ENCODE measurements at regions not wholly inside any gene's neighbourhood (a gene's known extent, or its start where the extent isn't known, plus 50 kb on each side); places are given as distances from the start of the nearest gene placed in this dataset.

DNA sequence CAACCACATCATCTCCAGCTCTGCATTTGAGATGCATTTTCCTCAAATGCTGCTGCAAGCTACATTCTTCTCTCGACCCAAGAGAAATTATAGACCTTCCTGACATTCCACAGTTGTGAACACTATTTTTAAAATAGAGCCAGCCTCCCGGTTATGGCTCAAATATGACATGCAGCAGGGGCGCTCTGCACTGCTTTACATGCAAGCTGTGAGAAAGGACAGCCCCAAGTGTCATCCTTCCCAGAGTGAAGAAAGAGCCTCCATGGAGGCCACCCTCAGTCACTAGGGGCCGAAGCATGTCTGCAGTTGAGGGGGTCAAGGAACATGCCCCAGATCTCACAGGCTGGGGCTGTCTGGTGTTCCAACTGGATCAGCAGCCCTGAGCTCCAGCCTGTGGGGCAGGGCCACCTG is 63.9 kb upstream of the CHST15 start:
- no peaks in the 10 kb centered on the region for H3K79me1 ChIP-seq (ENCODE audit: low read depth in 1 of 2, low read length in 2 of 2)
- H3K9me1 ChIP-seq (ENCODE audit: insufficient read depth, low read length): peaks cover 10% of the 10 kb centered on the region; the same call in 1 of the 2 replicates
- no peak overlapping the region for H4K5ac ChIP-seq (ENCODE audit: low read depth, low read length)
- no peaks in the 10 kb centered on the region for H3K27me3 ChIP-seq (ENCODE audit: control insufficient read depth, insufficient read depth, low read length)
- no peak overlapping the region for H4K91ac ChIP-seq (ENCODE audit: insufficient read depth, low read depth, low read length)
- CTCF ChIA-PET: no interaction called here
- H3K56ac ChIP-seq (ENCODE audit: extremely low read depth, insufficient read depth, low read length): no peak overlapping the region
- no TSS peak for BruUV-seq (replicated peaks)
- H4K8ac ChIP-seq (ENCODE audit: low read depth in 2 of 2, low read length in 2 of 2): no peak overlapping the region
- 62% methylated on average over 2 of the region's 4 CpGs; no CpG with 5 or more reads in 1 of the 2 experiments for WGBS, 2 experiments (ENCODE audit: extremely low coverage in 2 of 2, insufficient read length in 1 of 2)
- H2BK20ac ChIP-seq (ENCODE audit: low read depth, low read length): no peak overlapping the region
- no peaks in the 10 kb centered on the region for H3K36me3 ChIP-seq (ENCODE audit: control insufficient read depth, insufficient read depth, low read length)
- no peak overlapping the region for H2BK15ac ChIP-seq (ENCODE audit: low read depth, low read length)
- ATAC-seq (ENCODE audit: low read depth): no peak; the same call in 1 of the 2 replicates
- POLR2A ChIA-PET (ENCODE audit: unreplicated experiment): no interaction called here
- no peaks in the 10 kb centered on the region; the same call in 1 of the 2 replicates for H4K20me1 ChIP-seq (ENCODE audit: insufficient read depth, low read length)
- H3K9ac ChIP-seq (ENCODE audit: low read depth, low read length): no peak overlapping the region
- no peak overlapping the region for H3K4me3 ChIP-seq (ENCODE audit: insufficient read depth, low read depth, low read length)
- no peak overlapping the region for H3K14ac ChIP-seq (replicated peaks; ENCODE audit: low read depth, low read length)
- no peak overlapping the region for H2AFZ ChIP-seq (replicated peaks; ENCODE audit: low read length, poor library complexity)
- peaks cover 12% of the 10 kb centered on the region for H3K9me3 ChIP-seq (ENCODE audit: control insufficient read depth, insufficient read depth, low read length)
- DNase-seq: no peak
- H3K27ac ChIP-seq (ENCODE audit: insufficient read depth, low read length): no peak overlapping the region
- H3K4ac ChIP-seq (ENCODE audit: low read depth, low read length): no peak overlapping the region
- H2BK120ac ChIP-seq (ENCODE audit: low read depth, low read length): no peak overlapping the region
- peaks cover 15% of the 10 kb centered on the region; the same call in 1 of the 2 replicates for H3K4me1 ChIP-seq (ENCODE audit: control insufficient read depth, insufficient read depth, low read length)
- in situ Hi-C loops (cut with MboI; ENCODE audit: low sequenced_read_pairs): no loop called here
- no peak overlapping the region for H2AK5ac ChIP-seq (ENCODE audit: low read depth, low read length)
- intact Hi-C loops (cut with micrococcal nuclease): no loop called here
- H3K4me2 ChIP-seq (ENCODE audit: low read depth, low read length): no peak overlapping the region
- dilution Hi-C loops (cut with HindIII; ENCODE audit: low sequenced_read_pairs, unreplicated experiment): no loop called here
- H2AK9ac ChIP-seq (replicated peaks; ENCODE audit: low read depth, low read length, poor library complexity): no peak overlapping the region
- no peak for TF ChIP-seq RFX5 (IDR thresholded peaks at IDR 0.05; ENCODE audit: low read depth, low read length)
- no peak for TF ChIP-seq MAFK (IDR thresholded peaks at IDR 0.05; ENCODE audit: low read depth, low read length)
- no peak for TF ChIP-seq SMC3 (IDR thresholded peaks at IDR 0.05; ENCODE audit: low read depth, low read length)
- TF ChIP-seq, protein P1, sequence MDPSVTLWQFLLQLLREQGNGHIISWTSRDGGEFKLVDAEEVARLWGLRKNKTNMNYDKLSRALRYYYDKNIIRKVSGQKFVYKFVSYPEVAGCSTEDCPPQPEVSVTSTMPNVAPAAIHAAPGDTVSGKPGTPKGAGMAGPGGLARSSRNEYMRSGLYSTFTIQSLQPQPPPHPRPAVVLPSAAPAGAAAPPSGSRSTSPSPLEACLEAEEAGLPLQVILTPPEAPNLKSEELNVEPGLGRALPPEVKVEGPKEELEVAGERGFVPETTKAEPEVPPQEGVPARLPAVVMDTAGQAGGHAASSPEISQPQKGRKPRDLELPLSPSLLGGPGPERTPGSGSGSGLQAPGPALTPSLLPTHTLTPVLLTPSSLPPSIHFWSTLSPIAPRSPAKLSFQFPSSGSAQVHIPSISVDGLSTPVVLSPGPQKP (IDR thresholded peaks at IDR 0.05; ENCODE audit: borderline replicate concordance, low read depth, low read length): no peak
- TF ChIP-seq MXI1 (IDR thresholded peaks at IDR 0.05; ENCODE audit: borderline replicate concordance, low read depth, low read length): no peak
- TF ChIP-seq POLR2A (IDR thresholded peaks at IDR 0.05; ENCODE audit: low read depth, low read length): no peak
- TF ChIP-seq RCOR1 (IDR thresholded peaks at IDR 0.05; ENCODE audit: insufficient replicate concordance, low read length): no peak
- H3K23ac ChIP-seq (ENCODE audit: low read depth, low read length): no peak overlapping the region
- no peak overlapping the region for H2BK5ac ChIP-seq (ENCODE audit: low read depth, low read length, poor library complexity, severe bottlenecking)
- H3K18ac ChIP-seq (ENCODE audit: low read depth, low read length): no peak overlapping the region
